GM12873 (cell line): ENCODE measurements at regions not wholly inside any gene's neighbourhood (a gene's known extent, or its start where the extent isn't known, plus 50 kb on each side); places are given as distances from the start of the nearest gene placed in this dataset.

Experiments
- CTCF ChIP-seq: IDR thresholded peaks from 2 replicates; pipeline ENCODE4 v1.5.1; 2012; ENCODE audit warnings: low read depth, mild to moderate bottlenecking, moderate library complexity, low read length, control low read depth; ENCODE audit not compliant: insufficient read depth; ENCODE audit errors: missing control alignments

GRCh38 chr2:58553522-58553921 is 312.4 kb upstream of the FANCL start:
- TF ChIP-seq CTCF, result no peak

- TF ChIP-seq CTCF, result no peak
Observed at GRCh38 chr2:58545300-58546280, 304.5 kb upstream of the FANCL start.

- TF ChIP-seq CTCF, result no peak
Observed at GRCh38 chr2:58543442-58543841, 302.3 kb upstream of the FANCL start.

- no peak for TF ChIP-seq CTCF
Observed at GRCh38 chr2:58541511-58541910, 300.4 kb upstream of the FANCL start.

GRCh38 chr2:58540681-58541080 is 299.6 kb upstream of the FANCL start:
- no peak for TF ChIP-seq CTCF

- no peak for TF ChIP-seq CTCF
Observed at GRCh38 chr2:58539973-58540372, 298.8 kb upstream of the FANCL start.

GRCh38 chr2:58535990-58536389 is 294.9 kb upstream of the FANCL start:
- no peak for TF ChIP-seq CTCF
